22Rv1 (cell line): ENCODE measurements at regions not wholly inside any gene's neighbourhood (a gene's known extent, or its start where the extent isn't known, plus 50 kb on each side); places are given as distances from the start of the nearest gene placed in this dataset.
"Not testable (repeated sequence)": the region's sequence is repeated elsewhere in the genome, so short reads cannot be mapped to it uniquely, and the experiment has no call there.

Experiments used
- H3K27ac ChIP-seq: fragments of 450-650 bp; 2 replicates; pipeline ENCODE4 v1.5.1; 2017
- ZFX ChIP-seq: fragments of 450-650 bp; IDR thresholded peaks from 2 replicates; pipeline ENCODE4 v1.6.1; 2017; ENCODE audit warnings: antibody characterized with exemption, borderline replicate concordance
- TF ChIP-seq, protein P1 (sequence below): fragments of 450-650 bp; IDR thresholded peaks from 2 replicates; pipeline ENCODE4 v1.5.1; 2017; ENCODE audit warnings: mild to moderate bottlenecking

DNA sequence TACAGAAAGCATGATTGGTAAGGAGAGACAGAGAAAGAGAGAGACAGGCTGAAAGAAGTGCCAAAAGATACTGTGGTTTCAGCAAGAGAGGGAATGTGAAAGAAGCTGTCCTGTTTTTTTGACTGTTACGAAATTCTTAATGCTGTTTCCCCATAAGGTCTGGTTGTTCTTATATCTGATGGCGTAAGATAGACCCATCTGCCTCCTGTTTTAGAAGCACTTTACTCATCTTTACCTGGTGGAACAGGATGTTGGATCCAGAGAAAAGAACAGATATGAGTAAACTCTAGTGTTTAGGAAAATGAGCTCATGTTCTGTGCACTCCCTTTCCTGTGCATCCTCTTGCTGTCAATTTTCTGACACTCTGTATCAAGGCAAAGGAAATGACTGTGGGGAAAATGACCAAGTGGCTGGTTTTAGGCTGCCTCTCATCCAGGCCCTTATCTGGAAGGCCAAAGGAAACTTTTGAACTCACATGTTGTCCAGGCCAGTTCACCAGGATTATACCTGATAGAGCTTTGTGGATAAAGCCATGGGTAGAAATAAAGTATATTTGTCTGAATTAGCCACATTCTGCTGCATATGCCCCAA, 311.7 kb upstream of the HTR2C start:
- no peak for TF ChIP-seq ZFX
- TF ChIP-seq, protein P1, sequence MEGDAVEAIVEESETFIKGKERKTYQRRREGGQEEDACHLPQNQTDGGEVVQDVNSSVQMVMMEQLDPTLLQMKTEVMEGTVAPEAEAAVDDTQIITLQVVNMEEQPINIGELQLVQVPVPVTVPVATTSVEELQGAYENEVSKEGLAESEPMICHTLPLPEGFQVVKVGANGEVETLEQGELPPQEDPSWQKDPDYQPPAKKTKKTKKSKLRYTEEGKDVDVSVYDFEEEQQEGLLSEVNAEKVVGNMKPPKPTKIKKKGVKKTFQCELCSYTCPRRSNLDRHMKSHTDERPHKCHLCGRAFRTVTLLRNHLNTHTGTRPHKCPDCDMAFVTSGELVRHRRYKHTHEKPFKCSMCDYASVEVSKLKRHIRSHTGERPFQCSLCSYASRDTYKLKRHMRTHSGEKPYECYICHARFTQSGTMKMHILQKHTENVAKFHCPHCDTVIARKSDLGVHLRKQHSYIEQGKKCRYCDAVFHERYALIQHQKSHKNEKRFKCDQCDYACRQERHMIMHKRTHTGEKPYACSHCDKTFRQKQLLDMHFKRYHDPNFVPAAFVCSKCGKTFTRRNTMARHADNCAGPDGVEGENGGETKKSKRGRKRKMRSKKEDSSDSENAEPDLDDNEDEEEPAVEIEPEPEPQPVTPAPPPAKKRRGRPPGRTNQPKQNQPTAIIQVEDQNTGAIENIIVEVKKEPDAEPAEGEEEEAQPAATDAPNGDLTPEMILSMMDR = no peak
- H3K27ac ChIP-seq = no peak overlapping the region

DNA sequence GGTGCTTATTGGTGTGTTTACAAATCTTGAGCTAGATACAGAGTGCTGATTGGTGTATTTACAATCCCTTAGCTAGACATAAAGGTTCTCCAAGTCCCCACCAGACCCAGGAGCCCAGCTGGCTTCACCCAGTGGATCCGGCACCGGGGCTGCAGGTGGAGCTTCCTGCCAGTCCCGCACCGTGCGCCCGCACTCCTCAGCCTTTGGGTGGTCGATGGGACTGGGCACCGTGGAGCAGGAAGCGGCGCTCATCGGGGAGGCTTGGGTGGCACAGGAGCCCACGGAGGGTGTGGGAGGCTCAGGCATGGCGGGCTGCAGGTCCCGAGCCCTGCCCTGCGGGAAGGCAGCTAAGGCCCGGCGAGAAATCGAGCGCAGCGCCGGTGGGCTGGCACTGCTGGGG, 313.5 kb upstream of the HTR2C start:
- H3K27ac ChIP-seq = not testable (repeated sequence)

DNA sequence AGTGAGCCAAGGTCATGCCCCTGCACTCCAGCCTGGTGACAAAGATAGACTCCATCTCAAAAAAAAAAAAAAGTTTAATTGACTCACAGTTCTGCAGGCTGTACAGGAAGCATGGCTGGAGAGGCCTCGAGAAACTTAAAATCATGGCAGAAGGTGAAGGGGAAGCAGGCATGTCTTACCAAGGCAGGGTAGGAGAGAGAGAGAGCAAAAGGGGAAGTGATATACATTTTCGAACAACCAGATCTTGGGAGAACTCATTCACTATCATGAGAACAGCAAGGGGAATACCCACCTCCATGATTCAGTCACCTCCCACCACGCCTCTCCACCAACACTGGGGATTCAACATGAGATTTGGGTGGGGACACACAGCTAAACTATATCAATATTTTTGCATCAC, 315.2 kb upstream of the HTR2C start:
- H3K27ac ChIP-seq = no peak overlapping the region
- TF ChIP-seq ZFX = no peak
- TF ChIP-seq, protein P1 = no peak

DNA sequence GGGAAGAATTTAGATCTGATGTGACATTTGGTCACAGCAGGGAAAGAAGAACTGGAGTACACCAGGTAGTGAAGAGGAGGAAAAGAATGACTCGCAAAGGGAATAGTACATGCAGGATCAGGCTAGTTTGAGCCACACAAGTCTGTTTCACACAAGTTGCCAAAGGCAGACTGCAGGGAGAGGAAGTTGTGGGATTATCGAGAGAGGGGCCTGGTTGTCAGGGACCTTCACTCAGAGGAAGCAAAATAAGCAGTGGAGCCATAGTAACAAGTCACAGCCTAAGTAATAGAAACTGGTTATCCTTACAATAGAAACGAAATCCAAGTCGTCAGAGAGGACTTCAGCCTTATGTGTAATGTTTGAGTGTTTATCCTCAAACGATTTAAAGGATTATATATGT, 316.7 kb upstream of the HTR2C start:
- H3K27ac ChIP-seq = no peak overlapping the region
- no peak for TF ChIP-seq ZFX
- TF ChIP-seq, protein P1 = no peak

DNA sequence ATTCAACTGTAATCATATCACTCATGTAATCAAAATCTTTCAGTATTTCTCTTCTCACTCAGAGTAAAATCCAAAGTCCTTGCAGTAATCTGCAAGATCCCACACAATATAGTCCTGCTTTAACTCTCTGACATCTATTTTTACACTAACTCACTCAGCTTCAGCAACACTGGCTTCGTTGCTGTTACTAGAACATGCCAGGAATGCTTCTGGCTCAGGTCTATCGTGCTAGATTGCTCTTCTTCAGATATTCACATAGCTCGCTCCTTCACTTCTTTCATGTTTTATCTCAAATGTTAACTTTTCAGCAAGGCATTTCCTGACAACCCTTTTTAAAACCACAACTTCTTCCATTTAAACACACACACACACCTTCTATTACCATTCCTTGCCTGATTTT, 331.7 kb upstream of the HTR2C start:
- H3K27ac ChIP-seq = no peak overlapping the region
- TF ChIP-seq, protein P1 = no peak
- no peak for TF ChIP-seq ZFX

DNA sequence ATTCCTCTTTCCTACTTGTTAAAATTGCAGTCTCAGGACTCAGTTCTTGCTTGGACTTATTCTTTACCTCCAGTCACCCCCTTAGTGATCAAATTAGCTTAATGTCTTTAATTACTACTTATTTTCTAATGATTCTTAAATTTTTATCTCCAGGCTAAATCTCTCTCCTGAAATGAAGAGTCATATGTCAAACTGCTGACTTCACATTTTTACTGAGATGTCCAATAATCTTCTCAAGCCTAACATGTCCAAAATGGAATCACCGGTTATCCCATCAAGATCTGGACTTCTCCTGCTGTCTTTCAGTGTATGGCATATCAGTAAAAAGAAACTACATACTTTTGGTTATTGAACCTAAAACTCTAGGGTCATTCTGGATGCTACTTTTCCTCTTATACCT, 332.3 kb upstream of the HTR2C start:
- H3K27ac ChIP-seq = no peak overlapping the region
- no peak for TF ChIP-seq ZFX
- TF ChIP-seq, protein P1 = no peak

DNA sequence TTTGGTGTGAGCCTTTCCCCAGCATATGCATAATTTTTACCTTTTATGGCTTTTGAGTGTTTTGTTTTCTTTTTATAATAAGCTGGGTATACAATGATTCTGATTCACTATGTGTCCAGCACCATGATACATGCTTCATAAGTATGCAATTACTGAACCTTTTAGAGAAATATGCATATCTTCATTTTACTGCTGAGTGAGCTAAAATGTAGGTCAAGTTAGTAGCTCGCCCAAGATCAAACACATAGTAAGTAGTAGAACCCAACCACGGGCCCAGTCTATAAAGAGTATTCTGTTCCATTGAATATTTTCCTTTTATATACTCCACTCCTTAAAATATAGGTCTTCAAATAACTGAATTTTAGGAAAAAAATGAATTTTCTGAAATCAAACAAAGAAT, 362.4 kb upstream of the HTR2C start:
- no peak for TF ChIP-seq ZFX
- TF ChIP-seq, protein P1 = no peak
- no peak overlapping the region for H3K27ac ChIP-seq

DNA sequence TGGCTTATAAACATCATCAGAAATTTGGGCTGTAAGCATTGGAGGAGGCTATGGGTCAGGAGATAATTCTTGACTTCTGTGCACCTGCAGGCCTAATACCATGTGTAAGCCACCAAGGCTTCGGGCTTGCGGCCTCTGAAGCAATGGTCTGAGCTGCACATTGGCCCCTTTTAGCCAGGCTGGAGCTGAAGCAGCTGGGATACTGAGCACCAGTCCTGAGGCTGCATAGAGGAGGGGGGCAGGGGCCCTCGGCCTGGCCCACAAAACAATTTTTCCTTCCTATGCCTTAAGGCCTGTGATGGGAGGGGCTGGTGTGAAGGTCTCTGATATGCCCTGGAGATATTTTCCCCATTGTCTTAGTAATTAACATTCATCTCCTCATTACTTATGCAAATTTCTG, 373.0 kb upstream of the HTR2C start:
- H3K27ac ChIP-seq = no peak overlapping the region
- TF ChIP-seq ZFX = no peak
- TF ChIP-seq, protein P1 = no peak
